Testis (tissue), 2 donors: ENCODE measurements at regions not wholly inside any gene's neighbourhood (a gene's known extent, or its start where the extent isn't known, plus 50 kb on each side); places are given as distances from the start of the nearest gene placed in this dataset.

Experiments
- DNase-seq: peaks from one replicate; pipeline ENCODE4 v3.0.0-alpha.2; 2019
- H3K27ac ChIP-seq, 2 donors: fragments of 200-600 bp; sonication (generic); one replicate each; pipeline ENCODE4 v1.5.1; 2019
- H3K27me3 ChIP-seq: fragments of 200-600 bp; sonication (generic); one replicate; pipeline ENCODE4 v1.5.1; 2019
- H3K36me3 ChIP-seq: fragments of 200-600 bp; sonication (generic); one replicate; pipeline ENCODE4 v1.5.1; 2017; ENCODE audit warnings: low read depth; ENCODE audit errors: missing control alignments
- H3K4me1 ChIP-seq: fragments of 200-600 bp; sonication (generic); one replicate; pipeline ENCODE4 v1.5.1; 2019
- H3K4me3 ChIP-seq, 2 donors: fragments of 200-600 bp; sonication (generic); one replicate each; pipeline ENCODE4 v1.5.1; 2017 to 2019
- H3K9me3 ChIP-seq: fragments of 200-600 bp; sonication (generic); one replicate; pipeline ENCODE4 v1.5.1; 2017
- CTCF ChIP-seq, 3 experiments: fragments of 450-650 bp in 2 of 3; fragments of 200-600 bp in 1 of 3; sonication (generic) in 1 of 3; IDR thresholded peaks; one replicate each; pipeline ENCODE4 v1.5.1; 2016 to 2019; ENCODE audit warnings: antibody characterized with exemption in 3 of 3, mild to moderate bottlenecking in 2 of 3, moderate library complexity in 1 of 3
- POLR2A ChIP-seq: fragments of 450-650 bp; IDR thresholded peaks from one replicate; pipeline ENCODE4 v1.6.1; 2017; ENCODE audit warnings: antibody characterized with exemption, mild to moderate bottlenecking, moderate library complexity
- WGBS, 2 donors: methylation state at CpG; one replicate each; pipeline ENCODE4 v1.1.5; 2018; 5-methylcytosine and 5-hydroxymethylcytosine counted together
- intact Hi-C: fragments of 100-400 bp; cut with DNase I; formaldehyde crosslinking; loops from one replicate; pipeline ENCODE4 v1.15.1; 2023; ENCODE audit warnings: low total_unique reads

- DNase-seq = no peak
- H3K4me3 ChIP-seq = no peak overlapping the region
- no peaks in the 10 kb centered on the region for H3K9me3 ChIP-seq
- H3K27ac ChIP-seq = no peak overlapping the region
- TF ChIP-seq CTCF (IDR thresholded peaks at IDR 0.05) (no peak), POLR2A (no peak)
- no peaks in the 10 kb centered on the region for H3K27me3 ChIP-seq
- H3K36me3 ChIP-seq = no peaks in the 10 kb centered on the region
- intact Hi-C loops = no loop called here
- 57 to 59% methylated on average over 1 of the region's 1 CpG for WGBS, 2 donors
- no peaks in the 10 kb centered on the region for H3K4me1 ChIP-seq
Observed at GRCh38 chr11:56808326-56808725, 59.8 kb upstream of the OR9G4 start.

GRCh38 chr11:56799691-56800210 lies 51.3 kb upstream of the OR9G4 start:
- Histone ChIP-seq H3K27ac (no peak overlapping the region), H3K4me1 (no peaks in the 10 kb centered on the region), H3K4me3 (no peak overlapping the region), H3K36me3 (no peaks in the 10 kb centered on the region), H3K27me3 (no peaks in the 10 kb centered on the region), H3K9me3 (no peaks in the 10 kb centered on the region)
- TF ChIP-seq POLR2A (no peak), CTCF (IDR thresholded peaks at IDR 0.05) (no peak)
- WGBS, 2 donors = 68 to 79% methylated on average over 4 of the region's 4 CpGs
- no peak for DNase-seq
- intact Hi-C loops = no loop called here
